Cardiac muscle cell (in vitro differentiated cells and primary cell): ENCODE measurements at regions not wholly inside any gene's neighbourhood (a gene's known extent, or its start where the extent isn't known, plus 50 kb on each side); places are given as distances from the start of the nearest gene placed in this dataset.

Source experiments
- DNase-seq, 2 donors: peaks; one replicate each; pipeline versions ENCODE4 v3.0.0 to v3.0.0-alpha.2; 2010 to 2017; ENCODE audit warnings: low read depth in 1 of 2, low spot score in 1 of 2
- H3K27ac ChIP-seq: fragments of 200-600 bp; sonication (generic); 2 replicates; pipeline ENCODE4 v1.5.1; 2016
- H3K27me3 ChIP-seq: fragments of 200-600 bp; sonication (generic); 2 replicates; pipeline ENCODE4 v1.6.0; 2016; ENCODE audit warnings: control low read depth
- H3K36me3 ChIP-seq: fragments of 200-600 bp; sonication (generic); 2 replicates; pipeline ENCODE4 v1.5.1; 2016; ENCODE audit warnings: control low read depth
- H3K4me1 ChIP-seq: fragments of 200-600 bp; sonication (generic); 2 replicates; pipeline ENCODE4 v1.8.1; 2017; ENCODE audit warnings: low read depth, mild to moderate bottlenecking, mixed run types
- H3K4me3 ChIP-seq: fragments of 200-600 bp; sonication (generic); 2 replicates; pipeline ENCODE4 v1.5.1; 2016; ENCODE audit warnings: mild to moderate bottlenecking
- H3K9me3 ChIP-seq: fragments of 200-600 bp; sonication (generic); 2 replicates; pipeline ENCODE4 v1.5.1; 2017; ENCODE audit warnings: low read depth, mild to moderate bottlenecking, control low read depth
- CTCF ChIP-seq: IDR thresholded peaks from 2 replicates; pipeline ENCODE4 v1.5.1; 2012; ENCODE audit warnings: low read depth, mild to moderate bottlenecking, low read length

- Histone ChIP-seq H3K27ac (no peak overlapping the region), H3K36me3 (no peaks in the 10 kb centered on the region), H3K4me1 (no peaks in the 10 kb centered on the region), H3K9me3 (no peaks in the 10 kb centered on the region), H3K27me3 (no peaks in the 10 kb centered on the region), H3K4me3 (no peak overlapping the region)
- TF ChIP-seq CTCF: no peak
- no peak for DNase-seq
These were observed 318.8 kb upstream of the SGCG start for GRCh38 chr13:22861958-22862466.

GRCh38 chr13:22862478-22862877 is 318.3 kb upstream of the SGCG start:
- no peak for TF ChIP-seq CTCF
- Histone ChIP-seq H3K27ac (no peak overlapping the region), H3K9me3 (no peaks in the 10 kb centered on the region), H3K36me3 (no peaks in the 10 kb centered on the region), H3K4me1 (no peaks in the 10 kb centered on the region), H3K4me3 (no peak overlapping the region), H3K27me3 (no peaks in the 10 kb centered on the region)
- no peak for DNase-seq

- Histone ChIP-seq H3K4me3 (no peak overlapping the region), H3K36me3 (no peaks in the 10 kb centered on the region)
These were observed 314.6 kb upstream of the SGCG start for GRCh38 chr13:22866221-22866620.

GRCh38 chr13:22871231-22871630 is 309.5 kb upstream of the SGCG start:
- no peak for TF ChIP-seq CTCF
- Histone ChIP-seq H3K4me1 (no peaks in the 10 kb centered on the region), H3K9me3 (no peaks in the 10 kb centered on the region), H3K36me3 (no peaks in the 10 kb centered on the region), H3K4me3 (no peak overlapping the region), H3K27ac (no peak overlapping the region), H3K27me3 (no peaks in the 10 kb centered on the region)
- DNase-seq: no peak

More at GRCh38 chr13:22866221-22866620, 314.6 kb upstream of the SGCG start:
- H3K4me1 ChIP-seq: no peaks in the 10 kb centered on the region
- DNase-seq: no peak
- H3K27me3 ChIP-seq: no peaks in the 10 kb centered on the region
- no peak overlapping the region for H3K27ac ChIP-seq
- no peak for TF ChIP-seq CTCF
- H3K9me3 ChIP-seq: no peaks in the 10 kb centered on the region

- H3K36me3 ChIP-seq: no peaks in the 10 kb centered on the region
These were observed 305.9 kb upstream of the SGCG start for GRCh38 chr13:22874839-22875238.

More at GRCh38 chr13:22874839-22875238, 305.9 kb upstream of the SGCG start:
- DNase-seq: no peak
- TF ChIP-seq CTCF: no peak
- Histone ChIP-seq H3K4me1 (no peaks in the 10 kb centered on the region), H3K27me3 (no peaks in the 10 kb centered on the region), H3K9me3 (no peaks in the 10 kb centered on the region), H3K27ac (no peak overlapping the region), H3K4me3 (no peak overlapping the region)
